Astrocyte (in vitro differentiated cells and primary cell): ENCODE measurements at regions not wholly inside any gene's neighbourhood (a gene's known extent, or its start where the extent isn't known, plus 50 kb on each side); places are given as distances from the start of the nearest gene placed in this dataset.
"Not testable (repeated sequence)": the region's sequence is repeated elsewhere in the genome, so short reads cannot be mapped to it uniquely, and the experiment has no call there.

Source experiments
- DNase-seq: peaks from one replicate; pipeline ENCODE4 v3.0.0-alpha.2; 2010; ENCODE audit warnings: low read depth
- FAIRE-seq: peaks from 2 replicates; lab custom pipeline; 2011; peaks lifted over from hg19 to GRCh38; lab: Jason Lieb, UNC
- H2AFZ ChIP-seq: 2 replicates; pipeline ENCODE4 v1.6.0; 2012; ENCODE audit warnings: low read depth, low read length, inconsistent platforms
- H3K27ac ChIP-seq: 2 replicates; pipeline ENCODE4 v1.5.1; 2011; ENCODE audit warnings: low read depth, low read length, inconsistent platforms
- H3K27me3 ChIP-seq: 2 replicates; pipeline ENCODE4 v1.6.0; 2011; ENCODE audit warnings: low read length, inconsistent platforms; ENCODE audit not compliant: insufficient read depth
- H3K36me3 ChIP-seq: 2 replicates; pipeline ENCODE4 v1.5.1; 2011; ENCODE audit warnings: low read length, inconsistent platforms; ENCODE audit not compliant: insufficient read depth
- H3K4me1 ChIP-seq: 2 replicates; pipeline ENCODE4 v1.5.1; 2011; ENCODE audit warnings: low read length, inconsistent platforms; ENCODE audit not compliant: insufficient read depth
- H3K4me2 ChIP-seq: 2 replicates; pipeline ENCODE4 v1.6.0; 2012; ENCODE audit warnings: low read length, inconsistent platforms
- H3K4me3 ChIP-seq: 2 replicates; pipeline ENCODE4 v1.5.1; 2011; ENCODE audit warnings: low read depth, mild to moderate bottlenecking, low read length, inconsistent platforms; ENCODE audit not compliant: insufficient read depth
- H3K79me2 ChIP-seq: 2 replicates; pipeline ENCODE4 v1.6.0; 2012; ENCODE audit warnings: mild to moderate bottlenecking, low read length, inconsistent platforms; ENCODE audit not compliant: insufficient read depth
- H3K9ac ChIP-seq: 2 replicates; pipeline ENCODE4 v1.6.0; 2012; ENCODE audit warnings: mild to moderate bottlenecking, low read length, inconsistent platforms
- H3K9me3 ChIP-seq: 2 replicates; pipeline ENCODE4 v1.5.1; 2012; ENCODE audit warnings: low read depth, mild to moderate bottlenecking, low read length, inconsistent platforms; ENCODE audit not compliant: insufficient read depth
- H4K20me1 ChIP-seq: 2 replicates; pipeline ENCODE4 v1.6.0; 2012; ENCODE audit warnings: low read length, inconsistent platforms; ENCODE audit not compliant: insufficient read depth
- H3K27ac Mint-ChIP-seq: one replicate; pipeline ENCODE4 v1.8.0; 2021; ENCODE audit warnings: mild to moderate bottlenecking, mixed read lengths; ENCODE audit not compliant: unreplicated experiment
- H3K27me3 Mint-ChIP-seq: one replicate; pipeline ENCODE4 v1.8.0; 2021; ENCODE audit warnings: low read depth, mixed read lengths; ENCODE audit not compliant: unreplicated experiment
- H3K36me3 Mint-ChIP-seq: one replicate; pipeline ENCODE4 v1.8.0; 2021; ENCODE audit warnings: low read depth, mixed read lengths; ENCODE audit not compliant: unreplicated experiment
- H3K4me1 Mint-ChIP-seq: one replicate; pipeline ENCODE4 v1.8.0; 2021; ENCODE audit warnings: low read depth, mixed read lengths; ENCODE audit not compliant: unreplicated experiment
- H3K4me3 Mint-ChIP-seq: one replicate; pipeline ENCODE4 v1.8.0; 2021; ENCODE audit warnings: mild to moderate bottlenecking, moderate library complexity, mixed read lengths; ENCODE audit not compliant: unreplicated experiment
- H3K9me3 Mint-ChIP-seq: one replicate; pipeline ENCODE4 v1.8.0; 2021; ENCODE audit warnings: mild to moderate bottlenecking, mixed read lengths; ENCODE audit not compliant: unreplicated experiment
- CTCF ChIP-seq: IDR thresholded peaks from 2 replicates; pipeline ENCODE4 v1.5.1; 2011; ENCODE audit warnings: low read depth, mild to moderate bottlenecking, inconsistent platforms, low read length, moderate library complexity; ENCODE audit not compliant: insufficient read depth
- EZH2 ChIP-seq: IDR thresholded peaks from 2 replicates; pipeline ENCODE4 v1.6.1; 2012; ENCODE audit warnings: mild to moderate bottlenecking, low read length, inconsistent platforms; ENCODE audit not compliant: insufficient read depth

GRCh38 chr5:116730706-116731105, 156.1 kb upstream of the SEMA6A start:
- H3K9me3 Mint-ChIP-seq = no peaks in the 10 kb centered on the region
- H3K27ac ChIP-seq = no peak overlapping the region
- peaks cover 7% of the 10 kb centered on the region for H3K27me3 Mint-ChIP-seq
- no peaks in the 10 kb centered on the region for H3K4me1 Mint-ChIP-seq
- no peaks in the 10 kb centered on the region for H3K4me1 ChIP-seq
- no peaks in the 10 kb centered on the region for H3K36me3 Mint-ChIP-seq
- H3K4me3 Mint-ChIP-seq = no peak overlapping the region
- H2AFZ ChIP-seq = no peak overlapping the region
- H3K9me3 ChIP-seq = no peaks in the 10 kb centered on the region
- H4K20me1 ChIP-seq = no peaks in the 10 kb centered on the region
- no peaks in the 10 kb centered on the region for H3K36me3 ChIP-seq
- H3K79me2 ChIP-seq = no peaks in the 10 kb centered on the region
- H3K27me3 ChIP-seq = no peaks in the 10 kb centered on the region
- H3K27ac Mint-ChIP-seq = no peak overlapping the region
- H3K4me3 ChIP-seq = no peak overlapping the region
- TF ChIP-seq EZH2 (no peak), CTCF (no peak)
- no peak overlapping the region for H3K4me2 ChIP-seq
- no peak for DNase-seq
- no peak overlapping the region for H3K9ac ChIP-seq
- FAIRE-seq = no peak

- peaks cover 7% of the 10 kb centered on the region for H3K27me3 Mint-ChIP-seq
- no peak overlapping the region for H3K4me3 Mint-ChIP-seq
- DNase-seq = no peak
- no peak overlapping the region for H3K4me2 ChIP-seq
- no peaks in the 10 kb centered on the region for H3K9me3 ChIP-seq
- H4K20me1 ChIP-seq = no peaks in the 10 kb centered on the region
- no peak overlapping the region for H3K27ac Mint-ChIP-seq
- no peaks in the 10 kb centered on the region for H3K4me1 Mint-ChIP-seq
- no peak overlapping the region for H2AFZ ChIP-seq
- no peak overlapping the region for H3K9ac ChIP-seq
- H3K36me3 ChIP-seq = no peaks in the 10 kb centered on the region
- no peaks in the 10 kb centered on the region for H3K9me3 Mint-ChIP-seq
- H3K4me3 ChIP-seq = no peak overlapping the region
- no peak for FAIRE-seq
- TF ChIP-seq CTCF (no peak), EZH2 (no peak)
- H3K4me1 ChIP-seq = no peaks in the 10 kb centered on the region
- H3K27ac ChIP-seq = no peak overlapping the region
- no peaks in the 10 kb centered on the region for H3K27me3 ChIP-seq
- H3K79me2 ChIP-seq = no peaks in the 10 kb centered on the region
- no peaks in the 10 kb centered on the region for H3K36me3 Mint-ChIP-seq
These were observed 155.6 kb upstream of the SEMA6A start for GRCh38 chr5:116730185-116730584.

- H3K4me1 ChIP-seq = no peaks in the 10 kb centered on the region
- TF ChIP-seq EZH2 (no peak), CTCF (no peak)
- H3K4me1 Mint-ChIP-seq = no peaks in the 10 kb centered on the region
- H3K4me2 ChIP-seq = no peak overlapping the region
- H2AFZ ChIP-seq = no peak overlapping the region
- H3K27me3 Mint-ChIP-seq = peaks cover 3% of the 10 kb centered on the region
- no peaks in the 10 kb centered on the region for H3K36me3 Mint-ChIP-seq
- no peaks in the 10 kb centered on the region for H3K27me3 ChIP-seq
- H3K9me3 ChIP-seq = no peaks in the 10 kb centered on the region
- H3K9ac ChIP-seq = no peak overlapping the region
- no peaks in the 10 kb centered on the region for H4K20me1 ChIP-seq
- no peak overlapping the region for H3K4me3 ChIP-seq
- DNase-seq (no peak), FAIRE-seq (no peak)
- H3K27ac Mint-ChIP-seq = no peak overlapping the region
- no peaks in the 10 kb centered on the region for H3K36me3 ChIP-seq
- no peak overlapping the region for H3K4me3 Mint-ChIP-seq
- H3K27ac ChIP-seq = no peak overlapping the region
- H3K9me3 Mint-ChIP-seq = no peaks in the 10 kb centered on the region
- no peaks in the 10 kb centered on the region for H3K79me2 ChIP-seq
These were observed 152.6 kb upstream of the SEMA6A start for GRCh38 chr5:116727248-116727647.

GRCh38 chr5:116726180-116726579, 151.6 kb upstream of the SEMA6A start:
- not testable (repeated sequence) for H3K36me3 ChIP-seq, H3K4me1 ChIP-seq, H3K4me2 ChIP-seq, H3K9me3 ChIP-seq, DNase-seq, H3K79me2 ChIP-seq, H3K27me3 Mint-ChIP-seq, H3K4me3 Mint-ChIP-seq, H4K20me1 ChIP-seq, H3K36me3 Mint-ChIP-seq, H2AFZ ChIP-seq, H3K9me3 Mint-ChIP-seq, H3K4me1 Mint-ChIP-seq, H3K27me3 ChIP-seq, H3K4me3 ChIP-seq, H3K27ac Mint-ChIP-seq, H3K27ac ChIP-seq, FAIRE-seq, H3K9ac ChIP-seq
